CD4-positive, alpha-beta memory T cell (primary cell): ENCODE measurements at regions not wholly inside any gene's neighbourhood (a gene's known extent, or its start where the extent isn't known, plus 50 kb on each side); places are given as distances from the start of the nearest gene placed in this dataset.

Experiments
- CTCF ChIA-PET: fragments of 350-600 bp; sonication (Branson Sonifier 250); formaldehyde crosslinking; loops from one replicate; lab custom pipeline; 2021; ENCODE audit warnings: inconsistent platforms; ENCODE audit not compliant: partially characterized antibody; lab: Charles Lee
- POLR2A ChIA-PET: fragments of 350-600 bp; sonication (Branson Sonifier 250); formaldehyde crosslinking; loops from one replicate; lab custom pipeline; 2021; ENCODE audit not compliant: partially characterized antibody; lab: Charles Lee
- DNase-seq, 5 donors: peaks; one replicate each; pipeline versions ENCODE4 v3.0.0 to v3.0.0-alpha.2; 2020 to 2022; ENCODE audit warnings: mixed read lengths in 1 of 5
- H3K27ac ChIP-seq: one replicate; pipeline ENCODE4 v1.7.0; 2013; ENCODE audit warnings: low read depth, low read length
- H3K27me3 ChIP-seq: 2 replicates; pipeline ENCODE4 v1.7.0; 2013; ENCODE audit warnings: mild to moderate bottlenecking, low read length, moderate library complexity; ENCODE audit not compliant: insufficient read depth
- H3K36me3 ChIP-seq: 2 replicates; pipeline ENCODE4 v1.7.0; 2013; ENCODE audit warnings: mild to moderate bottlenecking, low read length, moderate library complexity; ENCODE audit not compliant: insufficient read depth
- H3K4me1 ChIP-seq: 2 replicates; pipeline ENCODE4 v1.7.0; 2013; ENCODE audit warnings: mild to moderate bottlenecking, low read length, moderate library complexity; ENCODE audit not compliant: insufficient read depth
- H3K4me3 ChIP-seq, 2 donors: one replicate each; pipeline ENCODE4 v1.7.0; 2013; ENCODE audit warnings: low read length in 2 of 2, mild to moderate bottlenecking in 1 of 2
- H3K9me3 ChIP-seq, 2 donors: one replicate each; pipeline ENCODE4 v1.7.0; 2013; ENCODE audit warnings: low read length in 2 of 2, control low read depth in 1 of 2; ENCODE audit not compliant: control insufficient read depth in 1 of 2
- H3K27ac Mint-ChIP-seq, 7 donors: one replicate each; pipeline ENCODE4 v1.8.0; 2020 to 2021; ENCODE audit warnings: mixed read lengths in 7 of 7, mild to moderate bottlenecking in 6 of 7, inconsistent platforms in 3 of 7, moderate library complexity in 3 of 7
- H3K27me3 Mint-ChIP-seq, 2 donors: one replicate each; pipeline ENCODE4 v1.8.0; 2020 to 2021; ENCODE audit warnings: mixed read lengths in 2 of 2
- H3K36me3 Mint-ChIP-seq, 2 donors: one replicate each; pipeline ENCODE4 v1.8.0; 2020 to 2021; ENCODE audit warnings: mixed read lengths in 2 of 2, inconsistent platforms in 1 of 2, mild to moderate bottlenecking in 1 of 2
- H3K4me1 Mint-ChIP-seq, 4 donors: one replicate each; pipeline ENCODE4 v1.8.0; 2020 to 2021; ENCODE audit warnings: mixed read lengths in 4 of 4, mild to moderate bottlenecking in 1 of 4
- H3K4me3 Mint-ChIP-seq, 8 donors: one replicate each; pipeline ENCODE4 v1.8.0; 2020 to 2021; ENCODE audit warnings: mixed read lengths in 8 of 8, mild to moderate bottlenecking in 7 of 8, moderate library complexity in 6 of 8, inconsistent platforms in 3 of 8
- H3K9me3 Mint-ChIP-seq, 8 donors: one replicate each; pipeline ENCODE4 v1.8.0; 2020 to 2021; ENCODE audit warnings: mixed read lengths in 8 of 8, mild to moderate bottlenecking in 5 of 8, inconsistent platforms in 3 of 8, moderate library complexity in 1 of 8
- intact Hi-C: fragments of 100-400 bp; cut with micrococcal nuclease; formaldehyde crosslinking; loops from one replicate; pipeline ENCODE4 v1.15.1; 2023

DNA sequence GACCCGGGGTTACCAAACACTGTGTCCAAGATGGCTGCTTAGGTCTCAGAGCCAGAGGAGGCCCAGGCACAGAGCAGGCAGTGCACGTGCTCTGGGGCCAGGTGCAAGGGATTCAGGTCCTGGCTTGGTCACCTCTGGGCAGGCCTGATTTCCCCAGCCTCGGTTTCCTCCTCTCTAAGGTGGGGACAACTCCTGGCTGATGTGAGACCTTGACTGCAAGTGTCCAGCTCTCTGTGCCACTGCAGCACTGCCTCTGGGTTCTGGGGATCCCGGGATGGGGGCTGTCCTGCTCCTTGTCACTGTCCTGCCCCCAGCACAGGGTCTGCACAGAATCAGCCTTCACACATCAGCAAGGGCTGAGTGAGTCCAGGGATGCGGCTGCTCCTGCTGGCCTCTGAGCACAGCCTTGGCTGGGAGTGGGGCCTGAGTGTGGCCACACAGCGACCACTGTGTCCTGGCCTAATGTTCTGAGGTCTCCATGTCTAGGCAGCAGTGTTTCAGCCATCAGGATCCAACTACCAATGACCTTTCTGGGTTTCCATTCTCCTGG lies 170.2 kb upstream of the HDAC4 start:
- no peaks in the 10 kb centered on the region for H3K9me3 ChIP-seq
- intact Hi-C loops, result no loop called here
- Mint-ChIP-seq H3K36me3 (no peaks in the 10 kb centered on the region), H3K27me3 (no peaks in the 10 kb centered on the region), H3K4me1 (no peaks in the 10 kb centered on the region), H3K4me3 (no peak overlapping the region), H3K27ac (no peak overlapping the region), H3K9me3 (no peaks in the 10 kb centered on the region)
- no peaks in the 10 kb centered on the region for H3K27me3 ChIP-seq
- no peak overlapping the region for H3K4me3 ChIP-seq
- no peaks in the 10 kb centered on the region for H3K36me3 ChIP-seq
- H3K27ac ChIP-seq, result no peak overlapping the region
- ChIA-PET CTCF (no interaction called here), POLR2A (interaction anchor here (1.2 kb wide), 1 partner anchor 31 kb away, joined by 3 read pairs; no protein-coding TSS in a partner anchor)
- no peak for DNase-seq
- no peaks in the 10 kb centered on the region for H3K4me1 ChIP-seq

GRCh38 chr2:239570216-239570925 lies 169.6 kb upstream of the HDAC4 start:
- Histone ChIP-seq H3K4me1 (no peaks in the 10 kb centered on the region), H3K36me3 (no peaks in the 10 kb centered on the region), H3K27me3 (no peaks in the 10 kb centered on the region), H3K9me3 (no peaks in the 10 kb centered on the region), H3K4me3 (no peak overlapping the region), H3K27ac (no peak overlapping the region)
- intact Hi-C loops, result no loop called here
- H3K27ac Mint-ChIP-seq, result peak overlapping the region in 1 of 7 donors; percentile 17
- ChIA-PET POLR2A (interaction anchor here (1.2 kb wide), 1 partner anchor 32 kb away, joined by 3 read pairs; no protein-coding TSS in a partner anchor), CTCF (no interaction called here)
- no peaks in the 10 kb centered on the region for H3K27me3 Mint-ChIP-seq
- no peak for DNase-seq
- no peaks in the 10 kb centered on the region for H3K9me3 Mint-ChIP-seq
- no peak overlapping the region for H3K4me3 Mint-ChIP-seq
- H3K4me1 Mint-ChIP-seq, result no peaks in the 10 kb centered on the region
- H3K36me3 Mint-ChIP-seq, result no peaks in the 10 kb centered on the region

DNA sequence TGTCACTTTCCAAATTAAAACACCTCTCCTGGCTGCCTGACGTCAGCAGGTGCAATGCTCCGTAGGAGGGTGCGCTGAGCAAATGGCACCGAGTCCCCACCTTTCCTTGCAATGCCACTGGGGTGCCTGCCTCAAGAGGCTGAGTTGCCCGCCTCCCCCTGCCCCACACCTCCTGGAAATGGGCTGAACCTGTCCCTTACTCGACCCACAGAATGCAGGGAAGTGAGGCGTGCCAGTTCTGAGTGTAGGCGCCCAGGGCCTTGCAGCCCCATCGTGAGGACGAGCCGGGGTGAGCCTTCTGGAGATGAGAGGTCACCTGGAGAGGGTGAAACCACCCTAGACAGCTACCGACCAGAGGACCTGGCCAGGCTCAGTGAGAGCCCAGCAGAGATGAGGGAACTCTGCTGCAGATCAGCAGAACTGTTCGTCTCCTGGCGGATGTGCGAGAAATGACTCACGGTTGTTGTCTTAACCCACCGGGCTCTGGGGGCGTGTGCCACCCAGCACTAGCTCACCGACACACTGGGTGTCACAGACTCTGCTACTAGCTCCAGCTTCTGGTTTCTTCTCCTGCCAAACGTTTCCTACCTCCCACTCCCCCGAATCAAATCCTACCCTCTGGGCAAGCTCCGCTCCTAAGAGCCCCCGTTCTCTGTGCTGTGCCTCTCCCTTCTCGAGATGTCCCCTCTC lies 168.7 kb upstream of the HDAC4 start:
- DNase-seq, result no peak
- no peaks in the 10 kb centered on the region for H3K27me3 ChIP-seq
- no peak overlapping the region for H3K4me3 Mint-ChIP-seq
- POLR2A ChIA-PET, result interaction anchor here (1.2 kb wide), 1 partner anchor 33 kb away, joined by 3 read pairs; no protein-coding TSS in a partner anchor
- no peaks in the 10 kb centered on the region for H3K9me3 ChIP-seq
- no peaks in the 10 kb centered on the region for H3K9me3 Mint-ChIP-seq
- H3K27ac Mint-ChIP-seq, result no peak overlapping the region
- CTCF ChIA-PET, result no interaction called here
- H3K4me3 ChIP-seq, result no peak overlapping the region
- H3K36me3 ChIP-seq, result no peaks in the 10 kb centered on the region
- H3K27me3 Mint-ChIP-seq, result no peaks in the 10 kb centered on the region
- H3K4me1 ChIP-seq, result no peaks in the 10 kb centered on the region
- intact Hi-C loops, result no loop called here
- no peaks in the 10 kb centered on the region for H3K36me3 Mint-ChIP-seq
- no peaks in the 10 kb centered on the region for H3K4me1 Mint-ChIP-seq
- H3K27ac ChIP-seq, result no peak overlapping the region

GRCh38 chr2:239568601-239569000 lies 167.8 kb upstream of the HDAC4 start:
- Histone ChIP-seq H3K4me3 (no peak overlapping the region), H3K27ac (no peak overlapping the region), H3K4me1 (no peaks in the 10 kb centered on the region), H3K9me3 (no peaks in the 10 kb centered on the region), H3K36me3 (no peaks in the 10 kb centered on the region), H3K27me3 (no peaks in the 10 kb centered on the region)
- POLR2A ChIA-PET, result no interaction called here
- Mint-ChIP-seq H3K4me1 (no peaks in the 10 kb centered on the region), H3K27ac (no peak overlapping the region), H3K36me3 (no peaks in the 10 kb centered on the region), H3K27me3 (no peaks in the 10 kb centered on the region), H3K9me3 (no peaks in the 10 kb centered on the region), H3K4me3 (no peak overlapping the region)
- CTCF ChIA-PET, result no interaction called here
- DNase-seq, result no peak
- intact Hi-C loops, result no loop called here

DNA sequence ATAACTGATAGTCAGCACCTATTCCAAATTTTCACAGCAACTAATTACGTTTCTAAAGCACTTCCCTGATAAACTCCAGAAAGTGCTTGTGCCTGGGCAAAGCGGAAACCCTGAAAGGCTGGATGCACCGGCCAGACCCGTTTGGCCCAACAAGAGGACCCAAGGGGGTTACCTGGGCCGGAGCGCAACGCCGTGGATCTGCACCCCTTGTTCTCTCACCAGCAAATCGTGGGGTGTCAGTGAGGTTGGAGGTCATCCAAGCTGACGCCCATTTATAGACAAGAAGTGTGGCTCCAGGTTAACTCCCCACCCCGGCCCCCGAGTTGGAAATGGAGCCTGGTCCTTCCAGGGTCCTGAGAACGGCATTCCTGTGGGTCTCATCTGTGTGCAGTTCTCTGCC lies 167.0 kb upstream of the HDAC4 start:
- peaks cover 1 to 3% of the 10 kb centered on the region in 2 donors for H3K27me3 Mint-ChIP-seq
- no peak overlapping the region for H3K4me3 ChIP-seq
- H3K4me3 Mint-ChIP-seq, result no peak overlapping the region
- H3K4me1 Mint-ChIP-seq, result no peaks in the 10 kb centered on the region
- H3K9me3 ChIP-seq, result no peaks in the 10 kb centered on the region
- no peaks in the 10 kb centered on the region for H3K36me3 Mint-ChIP-seq
- ChIA-PET POLR2A (no interaction called here), CTCF (no interaction called here)
- DNase-seq, result no peak
- no peaks in the 10 kb centered on the region for H3K36me3 ChIP-seq
- no peaks in the 10 kb centered on the region for H3K4me1 ChIP-seq
- H3K9me3 Mint-ChIP-seq, result peaks cover 0 to 1% (median 0%) of the 10 kb centered on the region in 8 donors
- no peaks in the 10 kb centered on the region for H3K27me3 ChIP-seq
- intact Hi-C loops, result no loop called here
- no peak overlapping the region for H3K27ac ChIP-seq
- H3K27ac Mint-ChIP-seq, result no peak overlapping the region

- intact Hi-C loops, result no loop called here
- H3K36me3 ChIP-seq, result no peaks in the 10 kb centered on the region
- H3K9me3 Mint-ChIP-seq, result peaks cover 0 to 1% (median 0%) of the 10 kb centered on the region in 8 donors
- no peak for DNase-seq
- H3K27me3 ChIP-seq, result no peaks in the 10 kb centered on the region
- H3K4me3 ChIP-seq, result no peak overlapping the region
- H3K36me3 Mint-ChIP-seq, result no peaks in the 10 kb centered on the region
- H3K9me3 ChIP-seq, result no peaks in the 10 kb centered on the region
- H3K27ac ChIP-seq, result no peak overlapping the region
- peaks cover 3 to 4% of the 10 kb centered on the region in 2 donors for H3K27me3 Mint-ChIP-seq
- H3K27ac Mint-ChIP-seq, result no peak overlapping the region
- H3K4me1 ChIP-seq, result no peaks in the 10 kb centered on the region
- ChIA-PET POLR2A (no interaction called here), CTCF (no interaction called here)
- no peaks in the 10 kb centered on the region for H3K4me1 Mint-ChIP-seq
- no peak overlapping the region for H3K4me3 Mint-ChIP-seq
Observed at GRCh38 chr2:239566995-239567568, 166.3 kb upstream of the HDAC4 start.
